Suprapubic skin (tissue), 4 donors: ENCODE measurements at regions not wholly inside any gene's neighbourhood (a gene's known extent, or its start where the extent isn't known, plus 50 kb on each side); places are given as distances from the start of the nearest gene placed in this dataset.

Experiments used
- EP300 ChIP-seq: sonication (generic); formaldehyde crosslinking; IDR thresholded peaks from one replicate; pipeline ENCODE4 v1.6.1; 2017; ENCODE audit warnings: antibody characterized with exemption
- POLR2A ChIP-seq, 2 donors: fragments of 450-650 bp; IDR thresholded peaks; one replicate each; pipeline ENCODE4 v1.6.1; 2017; ENCODE audit warnings: antibody characterized with exemption in 2 of 2, mild to moderate bottlenecking in 2 of 2, moderate library complexity in 2 of 2
- POLR2AphosphoS5 ChIP-seq, 3 donors: sonication (generic); formaldehyde crosslinking; IDR thresholded peaks; one replicate each; pipeline ENCODE4 v1.6.1; 2017; ENCODE audit warnings: antibody characterized with exemption in 3 of 3
- TF ChIP-seq, protein P1 (sequence below), 2 donors: fragments of 200-600 bp in 1 of 2; fragments of 450-650 bp in 1 of 2; sonication (generic) in 1 of 2; IDR thresholded peaks; one replicate each; pipeline ENCODE4 v1.5.1; 2016 to 2019; ENCODE audit warnings: antibody characterized with exemption in 2 of 2, mild to moderate bottlenecking in 1 of 2, moderate library complexity in 1 of 2

- TF ChIP-seq, protein P1, sequence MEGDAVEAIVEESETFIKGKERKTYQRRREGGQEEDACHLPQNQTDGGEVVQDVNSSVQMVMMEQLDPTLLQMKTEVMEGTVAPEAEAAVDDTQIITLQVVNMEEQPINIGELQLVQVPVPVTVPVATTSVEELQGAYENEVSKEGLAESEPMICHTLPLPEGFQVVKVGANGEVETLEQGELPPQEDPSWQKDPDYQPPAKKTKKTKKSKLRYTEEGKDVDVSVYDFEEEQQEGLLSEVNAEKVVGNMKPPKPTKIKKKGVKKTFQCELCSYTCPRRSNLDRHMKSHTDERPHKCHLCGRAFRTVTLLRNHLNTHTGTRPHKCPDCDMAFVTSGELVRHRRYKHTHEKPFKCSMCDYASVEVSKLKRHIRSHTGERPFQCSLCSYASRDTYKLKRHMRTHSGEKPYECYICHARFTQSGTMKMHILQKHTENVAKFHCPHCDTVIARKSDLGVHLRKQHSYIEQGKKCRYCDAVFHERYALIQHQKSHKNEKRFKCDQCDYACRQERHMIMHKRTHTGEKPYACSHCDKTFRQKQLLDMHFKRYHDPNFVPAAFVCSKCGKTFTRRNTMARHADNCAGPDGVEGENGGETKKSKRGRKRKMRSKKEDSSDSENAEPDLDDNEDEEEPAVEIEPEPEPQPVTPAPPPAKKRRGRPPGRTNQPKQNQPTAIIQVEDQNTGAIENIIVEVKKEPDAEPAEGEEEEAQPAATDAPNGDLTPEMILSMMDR (IDR thresholded peaks at IDR 0.05) = no peak
- TF ChIP-seq EP300 (no peak), POLR2AphosphoS5 (IDR thresholded peaks at IDR 0.05) (no peak), POLR2A (IDR thresholded peaks at IDR 0.05) (no peak)
Observed at GRCh38 chr2:204477358-204477950, 67.8 kb upstream of the PARD3B start.
